CD14-positive monocyte (primary cell): ENCODE measurements at regions not wholly inside any gene's neighbourhood (a gene's known extent, or its start where the extent isn't known, plus 50 kb on each side); places are given as distances from the start of the nearest gene placed in this dataset.

Source experiments
- DNase-seq, 3 donors: peaks; one replicate each; pipeline ENCODE4 v3.0.0-alpha.2; 2011 to 2022
- H2AFZ ChIP-seq: 2 replicates; pipeline ENCODE4 v1.6.0; 2012; ENCODE audit warnings: mild to moderate bottlenecking, low read depth, low read length, inconsistent platforms; ENCODE audit not compliant: insufficient read depth, poor library complexity, severe bottlenecking
- H3K27ac ChIP-seq, 2 donors: 1 replicate in 1 of 2; 2 replicates in 1 of 2; pipeline ENCODE4 v1.5.1; 2012 to 2013; ENCODE audit warnings: low read length in 2 of 2, control low read depth in 1 of 2, inconsistent platforms in 1 of 2, low read depth in 1 of 2, mild to moderate bottlenecking in 1 of 2
- H3K27me3 ChIP-seq, 2 donors: one replicate each; pipeline versions ENCODE4 v1.6.0 to v1.6.1; 2011 to 2013; ENCODE audit warnings: low read length in 2 of 2; ENCODE audit not compliant: control insufficient read depth in 2 of 2, insufficient read depth in 2 of 2
- H3K36me3 ChIP-seq, 2 donors: replicated peaks in 1 of 2; 1 replicate in 1 of 2; 2 replicates in 1 of 2; pipeline versions ENCODE4 v1.5.1 to v1.6.1; 2012 to 2013; ENCODE audit warnings: low read length in 2 of 2, control low read depth in 1 of 2, inconsistent platforms in 1 of 2, mild to moderate bottlenecking in 1 of 2; ENCODE audit not compliant: insufficient read depth in 2 of 2, control insufficient read depth in 1 of 2
- H3K4me1 ChIP-seq, 2 donors: 1 replicate in 1 of 2; 2 replicates in 1 of 2; pipeline versions ENCODE4 v1.5.1 to v1.6.1; 2012 to 2013; ENCODE audit warnings: low read length in 2 of 2, control low read depth in 1 of 2, inconsistent platforms in 1 of 2, mild to moderate bottlenecking in 1 of 2, moderate library complexity in 1 of 2; ENCODE audit not compliant: insufficient read depth in 2 of 2, control insufficient read depth in 1 of 2
- H3K4me2 ChIP-seq: replicated peaks from 2 replicates; pipeline ENCODE3; 2012; ENCODE audit warnings: low read length, moderate library complexity, mild to moderate bottlenecking; ENCODE audit not compliant: poor library complexity, severe bottlenecking; ENCODE audit errors: extremely low read depth
- H3K4me3 ChIP-seq, 3 experiments: fragments of 200-600 bp in 1 of 3; sonication (generic) in 1 of 3; replicated peaks in 1 of 3; 1 replicate in 2 of 3; 2 replicates in 1 of 3; pipeline ENCODE4 v1.5.1; 2011 to 2013; ENCODE audit warnings: low read length in 3 of 3, mild to moderate bottlenecking in 3 of 3, control low read depth in 2 of 3, low read depth in 2 of 3, inconsistent platforms in 1 of 3, moderate library complexity in 1 of 3
- H3K79me2 ChIP-seq: 2 replicates; pipeline ENCODE4 v1.6.0; 2012; ENCODE audit warnings: mild to moderate bottlenecking, control low read depth, inconsistent platforms, low read length, moderate library complexity; ENCODE audit not compliant: insufficient read depth
- H3K9ac ChIP-seq: 2 replicates; pipeline ENCODE4 v1.6.0; 2017; ENCODE audit warnings: low read length, mild to moderate bottlenecking; ENCODE audit not compliant: insufficient read depth, poor library complexity, severe bottlenecking
- H3K9me3 ChIP-seq, 2 donors: replicated peaks in 1 of 2; 1 replicate in 1 of 2; 2 replicates in 1 of 2; pipeline versions ENCODE4 v1.5.1 to v1.6.1; 2012 to 2013; ENCODE audit warnings: low read length in 2 of 2, control low read depth in 1 of 2; ENCODE audit not compliant: control insufficient read depth in 1 of 2, insufficient read depth in 1 of 2
- H4K20me1 ChIP-seq: 2 replicates; pipeline ENCODE4 v1.6.0; 2012; ENCODE audit warnings: mild to moderate bottlenecking, low read length, control low read depth, moderate library complexity; ENCODE audit not compliant: insufficient read depth
- H3K27ac Mint-ChIP-seq, 7 donors: one replicate each; pipeline ENCODE4 v1.8.0; 2020; ENCODE audit warnings: mild to moderate bottlenecking in 7 of 7, mixed read lengths in 7 of 7, moderate library complexity in 6 of 7, inconsistent platforms in 2 of 7
- H3K27me3 Mint-ChIP-seq, 3 donors: one replicate each; pipeline ENCODE4 v1.8.0; 2021 to 2022; ENCODE audit warnings: low read depth in 3 of 3, mild to moderate bottlenecking in 3 of 3, mixed read lengths in 3 of 3, moderate library complexity in 3 of 3, inconsistent platforms in 1 of 3
- H3K36me3 Mint-ChIP-seq, 2 donors: one replicate each; pipeline ENCODE4 v1.8.0; 2020; ENCODE audit warnings: mixed read lengths in 2 of 2, inconsistent platforms in 1 of 2, mild to moderate bottlenecking in 1 of 2
- H3K4me1 Mint-ChIP-seq: one replicate; pipeline ENCODE4 v1.8.0; 2020; ENCODE audit warnings: mild to moderate bottlenecking, mixed read lengths
- H3K4me3 Mint-ChIP-seq, 2 donors: one replicate each; pipeline ENCODE4 v1.8.0; 2020; ENCODE audit warnings: mild to moderate bottlenecking in 2 of 2, mixed read lengths in 2 of 2, moderate library complexity in 1 of 2
- H3K9me3 Mint-ChIP-seq, 7 donors: one replicate each; pipeline ENCODE4 v1.8.0; 2020 to 2022; ENCODE audit warnings: mixed read lengths in 7 of 7, mild to moderate bottlenecking in 6 of 7, moderate library complexity in 6 of 7, inconsistent platforms in 2 of 7
- CTCF ChIP-seq: fragments of 200-600 bp; IDR thresholded peaks from one replicate; pipeline ENCODE4 v1.8.0; 2022; ENCODE audit warnings: antibody characterized with exemption, mild to moderate bottlenecking
- WGBS: methylation state at CpG from one replicate; pipeline ENCODE4 v1.1.5; 2013; ENCODE audit warnings: missing lambda C conversion rate; ENCODE audit not compliant: insufficient coverage; 5-methylcytosine and 5-hydroxymethylcytosine counted together
- intact Hi-C, 2 donors: fragments of 100-400 bp; cut with micrococcal nuclease; formaldehyde crosslinking; loops; one replicate each; pipeline versions ENCODE4 v1.15.0 to v1.15.1; 2023

DNA sequence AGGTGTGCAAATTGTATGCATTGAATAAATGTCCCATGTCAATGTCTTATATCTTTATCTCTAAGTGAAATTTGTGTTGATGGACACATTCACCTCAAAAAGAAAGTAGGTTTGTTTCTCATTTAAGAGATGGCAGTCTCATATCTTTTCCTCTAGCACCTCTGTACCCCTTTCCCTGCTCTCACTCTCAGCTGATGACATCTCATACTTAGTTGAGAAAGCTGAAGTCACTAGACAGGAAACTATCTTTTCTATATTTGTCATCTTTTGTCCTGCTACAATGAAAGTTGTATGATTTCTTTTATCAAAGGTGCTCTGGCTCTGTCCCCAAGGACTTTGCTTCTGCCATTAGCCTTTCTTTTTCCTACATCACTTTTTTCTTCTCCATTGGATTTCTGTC, 84.0 kb upstream of the GRPR start:
- Histone ChIP-seq H4K20me1 (no peaks in the 10 kb centered on the region), H3K79me2 (no peaks in the 10 kb centered on the region), H3K27me3 (peaks cover 0 to 55% of the 10 kb centered on the region in 2 donors), H3K4me3 (no peak overlapping the region), H3K4me2 (no peak overlapping the region), H3K36me3 (no peaks in the 10 kb centered on the region), H3K4me1 (no peaks in the 10 kb centered on the region), H2AFZ (no peak overlapping the region), H3K9me3 (no peaks in the 10 kb centered on the region), H3K27ac (no peak overlapping the region), H3K9ac (no peak overlapping the region)
- Mint-ChIP-seq H3K27ac (no peak overlapping the region), H3K36me3 (no peaks in the 10 kb centered on the region), H3K9me3 (peaks cover 0 to 6% (median 1%) of the 10 kb centered on the region in 7 donors), H3K4me3 (no peak overlapping the region), H3K27me3 (peaks cover 0 to 27% (median 0%) of the 10 kb centered on the region in 3 donors), H3K4me1 (peaks cover 7% of the 10 kb centered on the region)
- TF ChIP-seq CTCF = no peak
- DNase-seq = no peak
- intact Hi-C loops = no loop called here

DNA sequence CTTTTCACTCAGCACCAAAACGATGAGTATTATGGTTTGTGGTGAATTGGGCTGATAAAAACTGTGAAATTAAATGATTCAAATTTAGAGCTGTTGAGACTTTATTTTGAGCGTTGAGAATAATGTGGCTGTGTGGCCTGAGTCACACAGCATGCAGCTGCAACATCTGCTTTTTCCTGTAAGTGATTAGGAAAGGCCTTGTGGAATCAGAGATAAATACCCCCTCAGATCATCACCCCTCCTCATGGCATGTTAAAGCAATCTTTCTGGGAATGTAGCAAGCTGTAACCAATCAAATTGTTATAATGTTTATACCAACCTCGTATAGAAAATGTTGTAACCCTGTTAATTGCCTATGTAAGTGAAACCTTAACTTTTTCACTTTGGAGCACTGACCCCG, 90.0 kb upstream of the GRPR start:
- Histone ChIP-seq H3K36me3 (no peaks in the 10 kb centered on the region), H4K20me1 (no peaks in the 10 kb centered on the region), H3K9me3 (no peaks in the 10 kb centered on the region), H3K4me3 (no peak overlapping the region), H3K79me2 (no peaks in the 10 kb centered on the region), H3K4me2 (no peak overlapping the region), H3K4me1 (peaks cover 22 to 23% of the 10 kb centered on the region in 2 donors), H2AFZ (no peak overlapping the region), H3K27me3 (peaks cover 0 to 38% of the 10 kb centered on the region in 2 donors), H3K9ac (no peak overlapping the region), H3K27ac (no peak overlapping the region)
- no peak overlapping the region for H3K4me3 Mint-ChIP-seq
- no CpG with 5 or more reads among the region's 4 CpGs for WGBS
- H3K9me3 Mint-ChIP-seq = peaks cover 0 to 8% (median 2%) of the 10 kb centered on the region in 7 donors
- DNase-seq = peak; percentile 9 to 30 (median 20)
- no peak for TF ChIP-seq CTCF
- H3K27me3 Mint-ChIP-seq = peaks cover 0 to 18% (median 0%) of the 10 kb centered on the region in 3 donors
- peaks cover 24% of the 10 kb centered on the region for H3K4me1 Mint-ChIP-seq
- H3K36me3 Mint-ChIP-seq = no peaks in the 10 kb centered on the region
- no peak overlapping the region for H3K27ac Mint-ChIP-seq
- intact Hi-C loops = no loop called here
